B cell (primary cell): ENCODE measurements at regions not wholly inside any gene's neighbourhood (a gene's known extent, or its start where the extent isn't known, plus 50 kb on each side); places are given as distances from the start of the nearest gene placed in this dataset.

ENCODE experiments used
- ATAC-seq: fragments of 200-7000 bp; cut with Tn5 transposase; one replicate; pipeline ENCODE4 v1.10.0; 2021; ENCODE audit warnings: low read depth, mild to moderate bottlenecking, moderate number of reproducible peaks, moderate library complexity
- CTCF ChIA-PET: fragments of 350-600 bp; sonication (Branson Sonifier 250); formaldehyde crosslinking; loops from one replicate; lab custom pipeline; 2021; ENCODE audit warnings: antibody characterized with exemption, inconsistent platforms; lab: Charles Lee
- POLR2A ChIA-PET: fragments of 350-600 bp; sonication (Branson Sonifier 250); formaldehyde crosslinking; loops from one replicate; lab custom pipeline; 2021; ENCODE audit warnings: antibody characterized with exemption; lab: Charles Lee
- DNase-seq: peaks from one replicate; pipeline ENCODE4 v3.0.0; 2013
- H2AFZ ChIP-seq: 2 replicates; pipeline ENCODE4 v1.6.1; 2012; ENCODE audit warnings: mild to moderate bottlenecking, low read depth, low read length; ENCODE audit not compliant: insufficient read depth, poor library complexity, severe bottlenecking
- H3K27ac ChIP-seq, 2 donors: 1 replicate in 1 of 2; 2 replicates in 1 of 2; pipeline ENCODE4 v1.5.1; 2012 to 2013; ENCODE audit warnings: low read length in 2 of 2, mild to moderate bottlenecking in 2 of 2, moderate library complexity in 1 of 2
- H3K27me3 ChIP-seq, 4 experiments: fragments of 200-600 bp in 1 of 4; sonication (generic) in 1 of 4; replicated peaks in 1 of 4; 1 replicate in 2 of 4; 2 replicates in 2 of 4; pipeline versions ENCODE4 v1.6.1 to v1.7.0; 2013 to 2016; ENCODE audit warnings: low read length in 3 of 4, mild to moderate bottlenecking in 2 of 4, mixed read lengths in 1 of 4, moderate library complexity in 1 of 4; ENCODE audit not compliant: insufficient read depth in 4 of 4, control insufficient read depth in 3 of 4; ENCODE audit errors: control extremely low read depth in 1 of 4
- H3K36me3 ChIP-seq, 2 experiments: replicated peaks in 1 of 2; 1 replicate in 1 of 2; 2 replicates in 1 of 2; pipeline versions ENCODE4 v1.6.1 to v1.7.1; 2013; ENCODE audit warnings: low read length in 1 of 2; ENCODE audit not compliant: insufficient read depth in 2 of 2, control insufficient read depth in 1 of 2; ENCODE audit errors: control extremely low read depth in 1 of 2, extremely low read depth in 1 of 2
- H3K4me1 ChIP-seq, 2 donors: fragments of 200-600 bp in 1 of 2; sonication (generic) in 1 of 2; 1 replicate in 1 of 2; 2 replicates in 1 of 2; pipeline versions ENCODE4 v1.5.1 to v1.6.1; 2013 to 2017; ENCODE audit warnings: low read length in 2 of 2; ENCODE audit not compliant: control insufficient read depth in 2 of 2, insufficient read depth in 2 of 2
- H3K4me2 ChIP-seq: replicated peaks from 2 replicates; pipeline ENCODE3; 2012; ENCODE audit warnings: mild to moderate bottlenecking, low read depth, low read length; ENCODE audit not compliant: poor library complexity, severe bottlenecking
- H3K4me3 ChIP-seq, 5 experiments: fragments of 200-600 bp in 1 of 5; sonication (generic) in 1 of 5; 1 replicate in 3 of 5; 2 replicates in 2 of 5; pipeline versions ENCODE4 v1.5.1 to v1.7.0; 2011 to 2016; ENCODE audit warnings: low read length in 4 of 5, mild to moderate bottlenecking in 4 of 5, low read depth in 2 of 5, control low read depth in 1 of 5, moderate library complexity in 1 of 5; ENCODE audit not compliant: insufficient read depth in 1 of 5; ENCODE audit errors: control extremely low read depth in 1 of 5, extremely low read depth in 1 of 5
- H3K79me2 ChIP-seq: fragments of 200-600 bp; sonication (generic); one replicate; pipeline ENCODE4 v1.6.0; 2016; ENCODE audit warnings: low read length; ENCODE audit not compliant: control insufficient read depth, insufficient read depth
- H3K9ac ChIP-seq: fragments of 200-600 bp; sonication (generic); 2 replicates; pipeline ENCODE4 v1.6.1; 2017; ENCODE audit warnings: mild to moderate bottlenecking, low read length, moderate library complexity
- H3K9me3 ChIP-seq, 3 donors: one replicate each; pipeline versions ENCODE4 v1.6.1 to v1.7.1; 2013; ENCODE audit warnings: low read length in 2 of 3; ENCODE audit not compliant: control insufficient read depth in 2 of 3, insufficient read depth in 1 of 3; ENCODE audit errors: control extremely low read depth in 1 of 3
- H4K20me1 ChIP-seq: 2 replicates; pipeline ENCODE4 v1.6.0; 2012; ENCODE audit warnings: mild to moderate bottlenecking, low read length; ENCODE audit not compliant: insufficient read depth, control insufficient read depth, poor library complexity, severe bottlenecking
- H3K27ac Mint-ChIP-seq: one replicate; pipeline ENCODE4 v1.8.0; 2021; ENCODE audit warnings: mixed read lengths
- H3K27me3 Mint-ChIP-seq: one replicate; pipeline ENCODE4 v1.8.0; 2021; ENCODE audit warnings: mixed read lengths
- H3K4me1 Mint-ChIP-seq: one replicate; pipeline ENCODE4 v1.8.0; 2021; ENCODE audit warnings: mixed read lengths
- H3K4me3 Mint-ChIP-seq: one replicate; pipeline ENCODE4 v1.8.0; 2021; ENCODE audit warnings: mixed read lengths
- H3K9me3 Mint-ChIP-seq: one replicate; pipeline ENCODE4 v1.8.0; 2022; ENCODE audit warnings: mixed read lengths; ENCODE audit not compliant: insufficient read depth
- CTCF ChIP-seq: fragments of 200-600 bp; IDR thresholded peaks from one replicate; pipeline ENCODE4 v1.8.0; 2022; ENCODE audit warnings: antibody characterized with exemption, mild to moderate bottlenecking
- EZH2 ChIP-seq: IDR thresholded peaks from 2 replicates; pipeline ENCODE4 v1.6.1; 2012; ENCODE audit warnings: borderline replicate concordance, low read depth, mild to moderate bottlenecking, moderate library complexity, low read length; ENCODE audit not compliant: insufficient read depth, poor library complexity, severe bottlenecking
- WGBS: methylation state at CpG from one replicate; pipeline ENCODE4 v1.1.5; 2013; ENCODE audit warnings: missing lambda C conversion rate; ENCODE audit not compliant: insufficient coverage; 5-methylcytosine and 5-hydroxymethylcytosine counted together
- intact Hi-C: fragments of 100-400 bp; cut with micrococcal nuclease; formaldehyde crosslinking; loops from one replicate; pipeline ENCODE4 v1.10.0; 2022

- Histone ChIP-seq H3K27ac (no peak overlapping the region), H4K20me1 (no peaks in the 10 kb centered on the region), H3K4me2 (no peak overlapping the region), H3K36me3 (no peaks in the 10 kb centered on the region), H3K4me3 (no peak overlapping the region), H3K79me2 (no peaks in the 10 kb centered on the region), H2AFZ (no peak overlapping the region), H3K4me1 (no peaks in the 10 kb centered on the region), H3K9me3 (peaks cover 0 to 6% (median 0%) of the 10 kb centered on the region in 3 donors), H3K9ac (no peak overlapping the region), H3K27me3 (no peaks in the 10 kb centered on the region)
- Mint-ChIP-seq H3K27ac (no peak overlapping the region), H3K4me1 (no peaks in the 10 kb centered on the region), H3K27me3 (no peaks in the 10 kb centered on the region), H3K9me3 (no peaks in the 10 kb centered on the region), H3K4me3 (no peak overlapping the region)
- ChIA-PET POLR2A (no interaction called here), CTCF (no interaction called here)
- ATAC-seq, result no peak
- no peak for DNase-seq
- WGBS, result 79% methylated on average over 8 of the region's 8 CpGs
- intact Hi-C loops, result no loop called here
- TF ChIP-seq EZH2 (no peak), CTCF (no peak)
These were observed 57.9 kb upstream of the AJAP1 start for GRCh38 chr1:4596486-4596885.

- intact Hi-C loops, result no loop called here
- CTCF ChIA-PET, result no interaction called here
These were observed 57.4 kb upstream of the AJAP1 start for GRCh38 chr1:4597020-4597419.

More at GRCh38 chr1:4597020-4597419, 57.4 kb upstream of the AJAP1 start:
- Mint-ChIP-seq H3K27me3 (peaks cover under 1% of the 10 kb centered on the region), H3K9me3 (no peaks in the 10 kb centered on the region), H3K4me1 (no peaks in the 10 kb centered on the region), H3K4me3 (no peak overlapping the region), H3K27ac (no peak overlapping the region)
- Histone ChIP-seq H3K4me1 (no peaks in the 10 kb centered on the region), H4K20me1 (no peaks in the 10 kb centered on the region), H3K27me3 (no peaks in the 10 kb centered on the region), H3K79me2 (no peaks in the 10 kb centered on the region), H3K4me3 (no peak overlapping the region), H3K9ac (no peak overlapping the region), H3K4me2 (no peak overlapping the region), H3K27ac (no peak overlapping the region), H3K9me3 (peaks cover 0 to 6% (median 0%) of the 10 kb centered on the region in 3 donors), H2AFZ (no peak overlapping the region), H3K36me3 (no peaks in the 10 kb centered on the region)
- TF ChIP-seq CTCF, result no peak
- no peak for TF ChIP-seq EZH2
- DNase-seq (no peak), ATAC-seq (no peak)
- POLR2A ChIA-PET, result no interaction called here
- WGBS, result 90% methylated on average over 3 of the region's 5 CpGs
